ENCODE measurements at regions not wholly inside any gene's neighbourhood (a gene's known extent, or its start where the extent isn't known, plus 50 kb on each side); places are given as distances from the start of the nearest gene placed in this dataset.
"Not testable (repeated sequence)": the region's sequence is repeated elsewhere in the genome, so short reads cannot be mapped to it uniquely, and the experiment has no call there.

DNA sequence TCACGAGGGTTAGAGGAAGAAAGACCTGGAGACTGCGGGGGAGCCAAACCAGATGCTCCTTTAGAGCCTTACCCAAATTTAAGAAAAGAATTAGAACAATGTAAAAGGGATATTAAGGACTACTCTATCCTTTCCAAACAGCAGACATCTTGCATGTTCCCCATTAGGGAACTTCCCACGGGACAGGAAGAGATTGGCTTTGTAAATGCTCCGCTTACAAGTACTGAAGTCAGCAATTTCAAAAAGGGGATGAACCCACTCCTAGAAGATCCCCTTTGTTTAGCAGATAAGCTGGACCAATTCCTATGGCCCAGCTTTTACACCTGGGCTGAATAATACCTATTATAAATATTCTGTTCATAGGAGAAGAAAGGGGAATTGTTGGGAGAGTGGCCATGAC is 74.2 kb downstream of the APOBEC1 start:
- TF ChIP-seq JUND (IDR thresholded peaks at IDR 0.05; ENCODE audit: low read depth) = no peak
- in situ Hi-C loops (cut with HindIII; ENCODE audit: low pct_unique_long_range_greater_than_20kb, low sequenced_read_pairs) = no loop called here
- DNase-seq (ENCODE audit: low read depth in 1 of 2, low spot score in 1 of 2) = no peak

DNA sequence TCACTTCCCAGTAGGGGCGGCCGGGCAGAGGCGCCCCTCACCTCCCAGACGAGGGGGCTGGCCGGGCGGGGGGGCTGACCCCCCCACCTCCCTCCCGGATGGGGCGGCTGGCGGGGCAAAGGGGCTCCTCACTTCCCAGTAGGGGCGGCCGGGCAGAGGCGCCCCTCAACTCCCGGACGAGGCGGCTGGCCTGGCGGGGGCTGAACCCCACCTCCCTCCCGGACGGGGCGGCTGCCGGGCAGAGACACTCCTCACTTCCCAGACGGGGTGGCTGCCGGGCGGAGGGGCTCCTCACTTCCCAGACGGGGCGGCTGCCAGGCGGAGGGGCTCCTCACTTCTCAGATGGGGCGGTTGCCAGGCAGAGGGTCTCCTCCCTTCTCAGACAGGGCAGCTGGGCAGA is 75.6 kb downstream of the APOBEC1 start:
- in situ Hi-C loops (cut with HindIII; ENCODE audit: low pct_unique_long_range_greater_than_20kb, low sequenced_read_pairs); DNase-seq (ENCODE audit: low read depth in 1 of 2, low spot score in 1 of 2): not testable (repeated sequence)

- in situ Hi-C loops (cut with HindIII; ENCODE audit: low pct_unique_long_range_greater_than_20kb, low sequenced_read_pairs) = not testable (repeated sequence)
- peak; percentile 18 to 59 for DNase-seq (ENCODE audit: low read depth in 1 of 2, low spot score in 1 of 2)
These were observed 76.9 kb downstream of the APOBEC1 start for GRCh38 chr12:7588742-7589329.

GRCh38 chr12:7584137-7584536 is 80.6 kb upstream of the CD163 start:
- in situ Hi-C loops (cut with HindIII; ENCODE audit: low pct_unique_long_range_greater_than_20kb, low sequenced_read_pairs); DNase-seq (ENCODE audit: low read depth in 1 of 2, low spot score in 1 of 2): not testable (repeated sequence)

DNA sequence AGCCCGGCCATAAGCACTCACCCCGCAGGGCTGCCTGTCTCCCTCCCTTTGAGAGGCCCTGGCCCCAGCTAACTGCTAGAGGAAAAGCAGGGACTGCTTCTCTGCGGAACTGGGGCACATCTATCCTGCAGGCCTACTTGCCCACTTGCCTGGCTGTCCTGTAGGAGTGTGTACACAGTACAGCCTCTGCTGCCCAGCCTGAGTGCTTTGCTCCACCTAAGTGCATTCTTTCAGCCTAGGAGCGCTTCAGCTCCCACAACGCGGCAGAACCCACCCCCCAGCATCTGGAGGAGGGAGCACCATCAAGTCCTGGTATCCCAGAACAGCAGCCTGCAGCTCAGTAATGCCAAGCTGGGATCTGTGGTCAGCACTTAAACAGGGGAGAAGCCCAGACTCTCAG is 79.9 kb upstream of the CD163 start:
- in situ Hi-C loops (cut with HindIII; ENCODE audit: low pct_unique_long_range_greater_than_20kb, low sequenced_read_pairs) = no loop called here
- no peak for TF ChIP-seq JUND (IDR thresholded peaks at IDR 0.05; ENCODE audit: low read depth)
- no peak for DNase-seq (ENCODE audit: low read depth in 1 of 2, low spot score in 1 of 2)

- TF ChIP-seq JUND (IDR thresholded peaks at IDR 0.05; ENCODE audit: low read depth) = no peak
- DNase-seq (ENCODE audit: low read depth in 1 of 2, low spot score in 1 of 2) = no peak
- in situ Hi-C loops (cut with HindIII; ENCODE audit: low pct_unique_long_range_greater_than_20kb, low sequenced_read_pairs) = no loop called here
These were observed 79.2 kb upstream of the CD163 start for GRCh38 chr12:7582796-7583195.

- DNase-seq (ENCODE audit: low read depth in 1 of 2, low spot score in 1 of 2) = no peak
- no peak for TF ChIP-seq JUND (IDR thresholded peaks at IDR 0.05; ENCODE audit: low read depth)
- in situ Hi-C loops (cut with HindIII; ENCODE audit: low pct_unique_long_range_greater_than_20kb, low sequenced_read_pairs) = no loop called here
These were observed 78.0 kb upstream of the CD163 start for GRCh38 chr12:7581625-7582024.

GRCh38 chr12:7581046-7581445 is 77.5 kb upstream of the CD163 start:
- TF ChIP-seq JUND (IDR thresholded peaks at IDR 0.05; ENCODE audit: low read depth) = no peak
- in situ Hi-C loops (cut with HindIII; ENCODE audit: low pct_unique_long_range_greater_than_20kb, low sequenced_read_pairs) = no loop called here
- DNase-seq (ENCODE audit: low read depth in 1 of 2, low spot score in 1 of 2) = no peak

DNA sequence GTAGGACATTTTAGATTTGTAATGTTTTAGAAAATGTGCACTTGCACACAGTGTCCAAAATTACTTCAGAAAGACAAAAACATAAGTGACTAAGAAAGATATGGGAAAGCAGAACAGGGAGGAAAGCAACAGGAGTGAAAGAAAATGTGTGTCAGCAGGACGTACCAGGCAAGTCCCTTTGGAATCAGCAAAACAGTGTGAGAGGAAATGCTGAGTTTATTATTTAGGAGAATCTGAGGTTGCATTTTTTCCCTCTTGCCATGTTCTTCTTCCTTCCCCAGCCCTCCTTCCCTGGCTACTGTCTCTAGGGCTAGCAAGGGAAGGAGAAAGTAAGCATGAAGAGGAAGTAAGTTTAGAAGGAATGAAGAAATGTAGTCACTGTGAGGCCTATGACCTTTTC is 67.7 kb upstream of the CD163 start:
- in situ Hi-C loops (cut with HindIII; ENCODE audit: low pct_unique_long_range_greater_than_20kb, low sequenced_read_pairs) = no loop called here
- no peak for TF ChIP-seq JUND (IDR thresholded peaks at IDR 0.05; ENCODE audit: low read depth)
- no peak for DNase-seq (ENCODE audit: low read depth in 1 of 2, low spot score in 1 of 2)

DNA sequence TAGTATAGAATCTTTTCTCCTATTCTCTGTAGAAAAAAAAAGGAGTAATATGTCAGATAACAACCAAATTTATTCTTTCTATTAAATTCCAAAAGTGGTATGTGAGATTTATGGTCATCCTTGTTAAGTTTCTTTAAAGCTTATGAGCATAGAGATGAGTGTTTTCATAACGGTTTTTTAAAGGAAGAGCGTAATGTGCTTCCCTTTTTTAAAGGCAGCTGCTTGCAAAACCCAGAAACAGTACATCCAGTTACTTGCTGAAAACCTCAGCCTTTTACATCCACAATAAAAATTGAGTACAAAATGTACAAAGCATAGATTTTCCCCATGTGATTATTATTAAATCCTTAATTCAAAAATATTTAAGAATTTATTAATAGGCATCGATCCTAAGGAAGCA is 53.6 kb upstream of the CD163 start:
- DNase-seq (ENCODE audit: low read depth in 1 of 2, low spot score in 1 of 2) = no peak
- in situ Hi-C loops (cut with HindIII; ENCODE audit: low pct_unique_long_range_greater_than_20kb, low sequenced_read_pairs) = no loop called here
- no peak for TF ChIP-seq JUND (IDR thresholded peaks at IDR 0.05; ENCODE audit: low read depth)

DNA sequence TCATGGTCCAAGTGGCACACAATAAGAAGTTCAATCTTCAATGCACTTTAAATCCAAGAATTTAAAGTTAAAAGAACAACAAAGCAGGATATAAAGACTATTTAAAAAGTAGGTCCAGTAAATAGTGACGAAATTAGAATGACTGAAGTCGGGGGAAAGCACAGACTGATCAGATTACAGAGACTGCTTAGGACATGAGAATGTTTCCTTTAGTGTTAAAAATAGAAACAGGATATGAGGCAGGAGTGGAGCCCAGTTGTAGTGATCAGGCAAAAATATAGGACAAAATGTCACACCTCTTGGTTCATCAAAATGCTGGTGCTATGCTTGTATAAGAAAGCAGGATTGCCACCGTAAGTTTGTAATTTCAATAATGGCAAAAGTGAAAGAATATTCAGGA is 52.2 kb upstream of the CD163 start:
- in situ Hi-C loops (cut with HindIII; ENCODE audit: low pct_unique_long_range_greater_than_20kb, low sequenced_read_pairs) = no loop called here
- DNase-seq (ENCODE audit: low read depth in 1 of 2, low spot score in 1 of 2) = no peak

DNA sequence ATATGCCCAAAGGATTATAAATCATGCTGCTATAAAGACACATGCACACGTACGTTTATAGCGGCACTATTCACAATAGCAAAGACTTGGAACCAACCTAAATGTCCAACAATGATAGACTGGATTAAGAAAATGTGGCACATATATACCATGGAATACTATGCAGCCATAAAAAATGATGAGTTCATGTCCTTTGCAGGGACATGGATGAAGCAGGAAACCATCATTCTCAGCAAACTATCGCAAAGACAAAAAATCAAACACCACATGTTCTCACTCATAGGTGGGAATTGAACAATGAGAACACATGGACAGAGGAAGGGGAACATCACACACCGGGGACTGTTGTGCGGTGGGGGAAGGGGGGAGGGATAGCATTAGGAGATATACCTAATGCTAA is 51.3 kb upstream of the CD163 start:
- in situ Hi-C loops (cut with HindIII; ENCODE audit: low pct_unique_long_range_greater_than_20kb, low sequenced_read_pairs) = not testable (repeated sequence)

More for the DNA sequence above, 52.2 kb upstream of the CD163 start:
- no peak for TF ChIP-seq JUND (IDR thresholded peaks at IDR 0.05; ENCODE audit: low read depth)

More for the DNA sequence above, 51.3 kb upstream of the CD163 start:
- not testable (repeated sequence) for DNase-seq (ENCODE audit: low read depth in 1 of 2, low spot score in 1 of 2)
